ENCODE measurements at regions not wholly inside any gene's neighbourhood (a gene's known extent, or its start where the extent isn't known, plus 50 kb on each side); places are given as distances from the start of the nearest gene placed in this dataset.

DNA sequence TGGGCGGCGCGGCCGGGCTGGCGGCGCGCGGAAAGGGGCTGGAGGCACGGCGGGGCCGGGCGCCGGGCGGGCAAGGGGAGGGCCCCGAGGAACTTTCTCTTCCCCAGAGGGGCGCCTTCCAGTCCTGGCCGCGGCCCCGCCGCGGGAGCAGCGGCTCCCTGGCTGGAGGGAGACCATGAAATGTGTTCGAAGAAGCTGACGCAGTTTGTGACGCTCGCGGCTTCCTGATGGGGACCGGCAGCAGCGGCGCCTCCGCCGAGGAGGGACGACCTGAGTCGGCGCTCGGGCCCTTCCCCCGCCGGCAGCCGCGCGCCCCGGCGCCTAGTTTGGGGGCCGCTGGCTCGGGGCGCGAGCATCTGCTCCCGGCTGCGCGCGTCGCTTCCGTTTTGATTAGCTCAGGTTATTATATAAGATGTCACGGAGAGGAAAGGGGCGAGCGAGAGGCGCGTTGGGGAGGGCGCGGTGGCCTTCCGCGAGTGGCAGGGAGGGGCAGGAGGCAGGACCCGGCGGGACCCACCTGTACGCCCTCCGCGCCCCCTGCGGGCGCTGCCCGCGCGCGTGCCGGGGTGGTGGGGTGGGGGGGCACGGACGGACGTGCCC lies 57.1 kb upstream of the PCGF5 start:
- Histone ChIP-seq H3K27me3 (replicated peaks; ENCODE audit: insufficient read depth) (no peaks in the 10 kb centered on the region), H3K9me3 (ENCODE audit: low read depth) (no peaks in the 10 kb centered on the region), H3F3A (ENCODE audit: insufficient read depth) (peaks cover 16% of the 10 kb centered on the region), H3K9ac (peak overlapping the region; percentile 91), H3K27ac (peak overlapping the region; percentile 89), H4K20me1 (ENCODE audit: insufficient read depth) (no peaks in the 10 kb centered on the region), H3K79me2 (ENCODE audit: insufficient read depth) (peaks cover 44% of the 10 kb centered on the region), H3K9me2 (ENCODE audit: insufficient read depth) (no peaks in the 10 kb centered on the region), H3K4me1 (ENCODE audit: insufficient read depth) (peaks cover 7% of the 10 kb centered on the region; the same call in 1 of the 2 replicates), H3K4me3 (peak overlapping the region; percentile 82), H2AFZ (peak overlapping the region; percentile 64), H3K4me2 (ENCODE audit: unreplicated experiment) (peak overlapping the region; percentile 71), H3K36me3 (ENCODE audit: low read depth) (no peaks in the 10 kb centered on the region)
- in situ Hi-C loops (cut with MboI): no loop called here
- DNase-seq: peak; percentile 79
- TF ChIP-seq EZH2 (IDR thresholded peaks at IDR 0.05; ENCODE audit: insufficient read depth, poor library complexity, severe bottlenecking): no peak
- TF ChIP-seq EZH2phosphoT487 (IDR thresholded peaks at IDR 0.05; ENCODE audit: insufficient read depth, low read depth): no peak
- 1% methylated on average over 55 to 58 of the region's 77 CpGs for WGBS, 2 experiments (ENCODE audit: low coverage in 1 of 2, low lambda C conversion rate in 2 of 2, missing lambda C conversion rate in 2 of 2)

GRCh38 chr10:91163869-91164474 lies 56.5 kb upstream of the PCGF5 start:
- Histone ChIP-seq H3K27ac (peak overlapping the region; percentile 89), H3K4me2 (ENCODE audit: unreplicated experiment) (peak overlapping the region; percentile 71), H3K9me3 (ENCODE audit: low read depth) (no peaks in the 10 kb centered on the region), H3K9ac (peak overlapping the region; percentile 91), H3K36me3 (ENCODE audit: low read depth) (no peaks in the 10 kb centered on the region), H3K79me2 (ENCODE audit: insufficient read depth) (peaks cover 50% of the 10 kb centered on the region), H3K27me3 (replicated peaks; ENCODE audit: insufficient read depth) (no peaks in the 10 kb centered on the region), H3K4me3 (peak overlapping the region; percentile 82), H3K9me2 (ENCODE audit: insufficient read depth) (no peaks in the 10 kb centered on the region), H3K4me1 (ENCODE audit: insufficient read depth) (peaks cover 7% of the 10 kb centered on the region; the same call in 1 of the 2 replicates), H2AFZ (peak overlapping the region; percentile 64), H3F3A (ENCODE audit: insufficient read depth) (peaks cover 16% of the 10 kb centered on the region), H4K20me1 (ENCODE audit: insufficient read depth) (no peaks in the 10 kb centered on the region)
- TF ChIP-seq EZH2phosphoT487 (IDR thresholded peaks at IDR 0.05; ENCODE audit: insufficient read depth, low read depth) (no peak), EZH2 (IDR thresholded peaks at IDR 0.05; ENCODE audit: insufficient read depth, poor library complexity, severe bottlenecking) (no peak)
- DNase-seq: peak; percentile 96
- in situ Hi-C loops (cut with MboI): no loop called here
- 4 to 6% methylated on average over 31 to 38 of the region's 38 CpGs for WGBS, 2 experiments (ENCODE audit: low coverage in 1 of 2, low lambda C conversion rate in 2 of 2, missing lambda C conversion rate in 2 of 2)

GRCh38 chr10:91164520-91165065 lies 55.9 kb upstream of the PCGF5 start:
- Histone ChIP-seq H3K36me3 (ENCODE audit: low read depth) (no peaks in the 10 kb centered on the region), H3F3A (ENCODE audit: insufficient read depth) (peaks cover 16% of the 10 kb centered on the region), H3K9ac (peak overlapping the region; percentile 91), H3K4me1 (ENCODE audit: insufficient read depth) (peaks cover 7% of the 10 kb centered on the region; the same call in 1 of the 2 replicates), H3K4me2 (ENCODE audit: unreplicated experiment) (peak overlapping the region; percentile 71), H3K27me3 (replicated peaks; ENCODE audit: insufficient read depth) (no peaks in the 10 kb centered on the region), H3K79me2 (ENCODE audit: insufficient read depth) (peaks cover 56% of the 10 kb centered on the region), H3K9me3 (ENCODE audit: low read depth) (no peaks in the 10 kb centered on the region), H3K4me3 (peak overlapping the region; percentile 82), H2AFZ (peak overlapping the region; percentile 64; the same call in 1 of the 2 replicates), H3K27ac (peak overlapping the region; percentile 89), H4K20me1 (ENCODE audit: insufficient read depth) (no peaks in the 10 kb centered on the region), H3K9me2 (ENCODE audit: insufficient read depth) (no peaks in the 10 kb centered on the region)
- DNase-seq: peak; percentile 66
- in situ Hi-C loops (cut with MboI): no loop called here
- WGBS, 2 experiments (ENCODE audit: low coverage in 1 of 2, low lambda C conversion rate in 2 of 2, missing lambda C conversion rate in 2 of 2): 67 to 69% methylated on average over 7 of the region's 7 CpGs
- TF ChIP-seq EZH2phosphoT487 (IDR thresholded peaks at IDR 0.05; ENCODE audit: insufficient read depth, low read depth) (no peak), EZH2 (IDR thresholded peaks at IDR 0.05; ENCODE audit: insufficient read depth, poor library complexity, severe bottlenecking) (no peak)

DNA sequence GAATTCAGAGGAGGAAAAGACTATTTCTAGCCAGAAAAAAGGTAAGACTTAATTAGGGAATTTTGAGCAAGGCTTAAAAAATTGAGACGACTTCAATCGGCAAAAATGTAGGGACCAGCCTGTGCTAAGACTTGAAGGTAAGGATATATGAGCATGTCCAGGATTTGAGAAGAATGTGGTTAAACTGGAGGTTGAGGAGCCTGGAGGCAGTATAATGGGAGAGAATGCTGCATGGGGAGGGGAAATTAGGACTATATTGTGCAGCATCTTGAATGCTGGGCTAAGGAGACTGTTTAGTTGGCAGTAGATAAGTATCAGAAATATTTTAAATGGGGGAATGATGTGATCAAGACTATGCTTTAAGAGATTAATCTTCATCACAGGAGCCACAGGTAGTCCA lies 53.1 kb upstream of the PCGF5 start:
- in situ Hi-C loops (cut with MboI): no loop called here

More for the DNA sequence above, 53.1 kb upstream of the PCGF5 start:
- WGBS, 2 experiments (ENCODE audit: low coverage in 1 of 2, low lambda C conversion rate in 2 of 2, missing lambda C conversion rate in 2 of 2): 94 to 98% methylated on average over 2 of the region's 2 CpGs
- H3K36me3 ChIP-seq (ENCODE audit: low read depth): no peaks in the 10 kb centered on the region
- 0 out of 2 replicates have a peak, but pooled peaks cover 5% of the 10 kb centered on the region for H3K4me1 ChIP-seq (ENCODE audit: insufficient read depth)
- H3F3A ChIP-seq (ENCODE audit: insufficient read depth): peaks cover 16% of the 10 kb centered on the region
- no peaks in the 10 kb centered on the region for H3K9me3 ChIP-seq (ENCODE audit: low read depth)
- no peak overlapping the region for H3K9ac ChIP-seq
- no peak overlapping the region for H3K27ac ChIP-seq
- no peak for DNase-seq
- H3K4me2 ChIP-seq (ENCODE audit: unreplicated experiment): no peak overlapping the region
- H3K4me3 ChIP-seq: no peak overlapping the region
- no peaks in the 10 kb centered on the region for H3K9me2 ChIP-seq (ENCODE audit: insufficient read depth)
- H4K20me1 ChIP-seq (ENCODE audit: insufficient read depth): no peaks in the 10 kb centered on the region
- TF ChIP-seq EZH2 (IDR thresholded peaks at IDR 0.05; ENCODE audit: insufficient read depth, poor library complexity, severe bottlenecking): no peak
- H3K79me2 ChIP-seq (ENCODE audit: insufficient read depth): peaks cover 85% of the 10 kb centered on the region
- H3K27me3 ChIP-seq (replicated peaks; ENCODE audit: insufficient read depth): no peaks in the 10 kb centered on the region
- H2AFZ ChIP-seq: no peak overlapping the region
